Gastrocnemius medialis (tissue), 4 donors: ENCODE measurements at regions not wholly inside any gene's neighbourhood (a gene's known extent, or its start where the extent isn't known, plus 50 kb on each side); places are given as distances from the start of the nearest gene placed in this dataset.

Source experiments
- ATAC-seq, 2 donors: fragments of 150-250 bp; one replicate each; pipeline ENCODE4 v1.9.1; 2016
- DNase-seq, 2 donors: peaks; one replicate each; pipeline ENCODE4 v3.0.0-alpha.2; 2019
- H3K27ac ChIP-seq, 4 donors: fragments of 200-600 bp; sonication (generic); 1 replicate in 1 of 4; 2 replicates in 3 of 4; pipeline ENCODE4 v1.5.1; 2016 to 2018; ENCODE audit warnings: mild to moderate bottlenecking in 2 of 4, moderate library complexity in 1 of 4
- H3K27me3 ChIP-seq, 3 donors: fragments of 200-600 bp; sonication (generic) in 2 of 3; 1 replicate in 1 of 3; 2 replicates in 2 of 3; pipeline versions ENCODE4 v1.5.1 to v1.6.0; 2016 to 2019; ENCODE audit warnings: mild to moderate bottlenecking in 1 of 3, moderate library complexity in 1 of 3
- H3K36me3 ChIP-seq, 2 donors: fragments of 200-600 bp; sonication (generic) in 1 of 2; one replicate each; pipeline ENCODE4 v1.5.1; 2017 to 2018
- H3K4me1 ChIP-seq, 2 donors: fragments of 200-600 bp; sonication (generic) in 1 of 2; one replicate each; pipeline ENCODE4 v1.5.1; 2016 to 2017; ENCODE audit warnings: mild to moderate bottlenecking in 2 of 2
- H3K4me3 ChIP-seq, 4 donors: fragments of 200-600 bp; sonication (generic) in 3 of 4; 1 replicate in 1 of 4; 2 replicates in 3 of 4; pipeline ENCODE4 v1.5.1; 2016 to 2019; ENCODE audit warnings: mild to moderate bottlenecking in 2 of 4
- H3K9me3 ChIP-seq, 3 donors: fragments of 200-600 bp; sonication (generic) in 2 of 3; 1 replicate in 1 of 3; 2 replicates in 2 of 3; pipeline ENCODE4 v1.5.1; 2016 to 2019
- CTCF ChIP-seq, 5 experiments: fragments of 450-650 bp in 3 of 5; fragments of 200-600 bp in 2 of 5; sonication (generic) in 2 of 5; IDR thresholded peaks in 4 of 5; conservative IDR thresholded peaks in 1 of 5; 1 replicate in 4 of 5; 2 replicates in 1 of 5; pipeline ENCODE4 v1.5.1; 2016 to 2019; ENCODE audit warnings: antibody characterized with exemption in 5 of 5, mild to moderate bottlenecking in 3 of 5, moderate library complexity in 3 of 5
- POLR2A ChIP-seq, 2 donors: fragments of 450-650 bp; IDR thresholded peaks; one replicate each; pipeline ENCODE4 v1.6.1; 2017; ENCODE audit warnings: antibody characterized with exemption in 2 of 2, mild to moderate bottlenecking in 2 of 2, moderate library complexity in 2 of 2
- in situ Hi-C, 4 donors: fragments of 200-750 bp; cut with MboI; loops; one replicate each; pipeline versions ENCODE4 v1.15.0 to v1.8.0; 2017; ENCODE audit warnings: low sequenced_read_pairs in 4 of 4
- intact Hi-C: fragments of 100-400 bp; cut with DNase I; formaldehyde crosslinking; loops from one replicate; pipeline ENCODE4 v1.15.1; 2023; ENCODE audit warnings: low total_unique reads

- TF ChIP-seq POLR2A (IDR thresholded peaks at IDR 0.05) = no peak
- no peak for TF ChIP-seq CTCF (IDR thresholded peaks at IDR 0.05 in 4 of 5, conservative IDR thresholded peaks at IDR 0.05 in 1 of 5)
- no peaks in the 10 kb centered on the region for H3K9me3 ChIP-seq
- DNase-seq (no peak), ATAC-seq (no peak)
- no peaks in the 10 kb centered on the region for H3K36me3 ChIP-seq
- in situ Hi-C loops (no loop called here), intact Hi-C loops (no loop called here)
- no peaks in the 10 kb centered on the region for H3K4me1 ChIP-seq
- H3K4me3 ChIP-seq = no peak overlapping the region
- H3K27me3 ChIP-seq = peaks cover 0 to 2% (median 0%) of the 10 kb centered on the region in 3 donors
- H3K27ac ChIP-seq = no peak overlapping the region
These were observed 260.6 kb downstream of the MEX3B start for GRCh38 chr15:81785181-81785580.

- no peaks in the 10 kb centered on the region for H3K9me3 ChIP-seq
- no peak overlapping the region for H3K4me3 ChIP-seq
- H3K27me3 ChIP-seq = peaks cover 0 to 2% (median 0%) of the 10 kb centered on the region in 3 donors
- H3K27ac ChIP-seq = no peak overlapping the region
- H3K36me3 ChIP-seq = no peaks in the 10 kb centered on the region
- ATAC-seq (no peak), DNase-seq (no peak)
- intact Hi-C loops (no loop called here), in situ Hi-C loops (no loop called here)
- TF ChIP-seq CTCF (IDR thresholded peaks at IDR 0.05 in 4 of 5, conservative IDR thresholded peaks at IDR 0.05 in 1 of 5) (no peak), POLR2A (IDR thresholded peaks at IDR 0.05) (no peak)
- no peaks in the 10 kb centered on the region for H3K4me1 ChIP-seq
These were observed 261.1 kb downstream of the MEX3B start for GRCh38 chr15:81784751-81785150.

GRCh38 chr15:81783586-81783985, 262.2 kb downstream of the MEX3B start:
- intact Hi-C loops = no loop called here
- TF ChIP-seq CTCF (IDR thresholded peaks at IDR 0.05 in 4 of 5, conservative IDR thresholded peaks at IDR 0.05 in 1 of 5) (no peak), POLR2A (IDR thresholded peaks at IDR 0.05) (no peak)
- in situ Hi-C loops = no loop called here
- Histone ChIP-seq H3K27me3 (peaks cover 0 to 2% (median 0%) of the 10 kb centered on the region in 3 donors), H3K4me3 (no peak overlapping the region), H3K9me3 (no peaks in the 10 kb centered on the region), H3K27ac (no peak overlapping the region), H3K36me3 (no peaks in the 10 kb centered on the region), H3K4me1 (no peaks in the 10 kb centered on the region)
- no peak for ATAC-seq
- no peak for DNase-seq

GRCh38 chr15:81783076-81783475, 262.7 kb downstream of the MEX3B start:
- H3K27ac ChIP-seq = no peak overlapping the region
- H3K36me3 ChIP-seq = no peaks in the 10 kb centered on the region
- no peak overlapping the region for H3K4me3 ChIP-seq
- intact Hi-C loops (no loop called here), in situ Hi-C loops (no loop called here)
- peaks cover 0 to 2% (median 0%) of the 10 kb centered on the region in 3 donors for H3K27me3 ChIP-seq
- TF ChIP-seq POLR2A (IDR thresholded peaks at IDR 0.05) = no peak
- TF ChIP-seq CTCF (IDR thresholded peaks at IDR 0.05 in 4 of 5, conservative IDR thresholded peaks at IDR 0.05 in 1 of 5) = no peak
- ATAC-seq (no peak), DNase-seq (no peak)
- no peaks in the 10 kb centered on the region for H3K9me3 ChIP-seq
- H3K4me1 ChIP-seq = no peaks in the 10 kb centered on the region

GRCh38 chr15:81781395-81781794, 264.4 kb downstream of the MEX3B start:
- Histone ChIP-seq H3K4me3 (no peak overlapping the region), H3K27me3 (no peaks in the 10 kb centered on the region), H3K4me1 (no peaks in the 10 kb centered on the region), H3K36me3 (no peaks in the 10 kb centered on the region), H3K27ac (no peak overlapping the region), H3K9me3 (no peaks in the 10 kb centered on the region)
- DNase-seq (no peak), ATAC-seq (no peak)
- in situ Hi-C loops = no loop called here
- no peak for TF ChIP-seq POLR2A (IDR thresholded peaks at IDR 0.05)
- TF ChIP-seq CTCF (IDR thresholded peaks at IDR 0.05 in 4 of 5, conservative IDR thresholded peaks at IDR 0.05 in 1 of 5) = no peak
- intact Hi-C loops = no loop called here
